Neural progenitor cell (in vitro differentiated cells): ENCODE measurements at regions not wholly inside any gene's neighbourhood (a gene's known extent, or its start where the extent isn't known, plus 50 kb on each side); places are given as distances from the start of the nearest gene placed in this dataset.

ENCODE experiments used
- EZH2 ChIP-seq: fragments of 200-600 bp; sonication (generic); IDR thresholded peaks from 2 replicates; pipeline ENCODE4 v1.6.1; 2017; ENCODE audit warnings: antibody characterized with exemption, mild to moderate bottlenecking, moderate library complexity
- EZH2phosphoT487 ChIP-seq: fragments of 200-600 bp; sonication (generic); IDR thresholded peaks from 2 replicates; pipeline ENCODE4 v1.6.1; 2017; ENCODE audit warnings: antibody characterized with exemption
- TF ChIP-seq, protein P1 (sequence below): fragments of 200-600 bp; sonication (generic); IDR thresholded peaks from 2 replicates; pipeline ENCODE4 v1.5.1; 2017; ENCODE audit warnings: antibody characterized with exemption, mild to moderate bottlenecking

DNA sequence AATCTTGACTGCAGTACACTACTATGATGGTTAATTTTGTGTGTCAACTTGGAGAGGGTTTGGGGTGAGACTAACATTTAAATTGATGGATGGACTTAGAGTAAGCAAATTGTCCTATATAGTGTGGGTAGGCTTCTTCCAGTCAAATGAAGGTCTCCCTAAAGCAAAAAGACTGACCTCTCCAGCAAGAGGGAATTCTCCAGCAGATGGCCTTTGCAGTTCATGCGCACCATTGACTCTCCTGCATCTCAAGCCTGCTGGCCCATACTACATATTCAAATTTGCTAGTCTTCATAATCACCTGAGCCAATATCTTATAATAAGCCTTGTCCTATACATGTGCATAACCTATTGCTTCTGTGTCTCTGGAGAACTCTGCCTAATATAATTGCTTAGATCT lies 260.2 kb downstream of the RERGL start:
- TF ChIP-seq, protein P1, sequence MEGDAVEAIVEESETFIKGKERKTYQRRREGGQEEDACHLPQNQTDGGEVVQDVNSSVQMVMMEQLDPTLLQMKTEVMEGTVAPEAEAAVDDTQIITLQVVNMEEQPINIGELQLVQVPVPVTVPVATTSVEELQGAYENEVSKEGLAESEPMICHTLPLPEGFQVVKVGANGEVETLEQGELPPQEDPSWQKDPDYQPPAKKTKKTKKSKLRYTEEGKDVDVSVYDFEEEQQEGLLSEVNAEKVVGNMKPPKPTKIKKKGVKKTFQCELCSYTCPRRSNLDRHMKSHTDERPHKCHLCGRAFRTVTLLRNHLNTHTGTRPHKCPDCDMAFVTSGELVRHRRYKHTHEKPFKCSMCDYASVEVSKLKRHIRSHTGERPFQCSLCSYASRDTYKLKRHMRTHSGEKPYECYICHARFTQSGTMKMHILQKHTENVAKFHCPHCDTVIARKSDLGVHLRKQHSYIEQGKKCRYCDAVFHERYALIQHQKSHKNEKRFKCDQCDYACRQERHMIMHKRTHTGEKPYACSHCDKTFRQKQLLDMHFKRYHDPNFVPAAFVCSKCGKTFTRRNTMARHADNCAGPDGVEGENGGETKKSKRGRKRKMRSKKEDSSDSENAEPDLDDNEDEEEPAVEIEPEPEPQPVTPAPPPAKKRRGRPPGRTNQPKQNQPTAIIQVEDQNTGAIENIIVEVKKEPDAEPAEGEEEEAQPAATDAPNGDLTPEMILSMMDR, result no peak
- TF ChIP-seq EZH2phosphoT487, result no peak
- TF ChIP-seq EZH2, result no peak
